ENCODE measurements at regions not wholly inside any gene's neighbourhood (a gene's known extent, or its start where the extent isn't known, plus 50 kb on each side); places are given as distances from the start of the nearest gene placed in this dataset.

GRCh38 chr15:26165546-26165945, 302.4 kb upstream of the ATP10A start (continued):
- TF ChIP-seq SP7 (tag by site-specific recombination; IDR thresholded peaks at IDR 0.05) (no peak), ZNF555 (tag by site-specific recombination; conservative IDR thresholded peaks at IDR 0.05) (no peak), ZNF518A (tag by site-specific recombination; conservative IDR thresholded peaks at IDR 0.05; ENCODE audit: low read depth) (no peak), ZNF558 (tag by site-specific recombination; IDR thresholded peaks at IDR 0.05) (no peak), AEBP2 (tag by site-specific recombination; IDR thresholded peaks at IDR 0.05; ENCODE audit: borderline replicate concordance) (no peak), PRDM6 (tag by site-specific recombination; IDR thresholded peaks at IDR 0.05) (no peak), ZNF549 (tag by site-specific recombination; IDR thresholded peaks at IDR 0.05) (no peak)

GRCh38 chr15:26160343-26160742, 297.2 kb upstream of the ATP10A start:
- TF ChIP-seq ZNF221 (tag by site-specific recombination; IDR thresholded peaks at IDR 0.05; ENCODE audit: borderline replicate concordance) (no peak), ZNF48 (tag by site-specific recombination; IDR thresholded peaks at IDR 0.05) (no peak), ZNF571 (tag by site-specific recombination; IDR thresholded peaks at IDR 0.05) (no peak), SCRT2 (tag by site-specific recombination; IDR thresholded peaks at IDR 0.05) (no peak), ZNF513 (tag by site-specific recombination; IDR thresholded peaks at IDR 0.05) (no peak), PRDM2 (tag by site-specific recombination; IDR thresholded peaks at IDR 0.05; ENCODE audit: borderline replicate concordance) (no peak), ZSCAN30 (tag by site-specific recombination; IDR thresholded peaks at IDR 0.05) (no peak), ZNF24 (tag by site-specific recombination; IDR thresholded peaks at IDR 0.05) (no peak), ZFP69B (tag by site-specific recombination; IDR thresholded peaks at IDR 0.05) (no peak)
- H3K36me3 ChIP-seq (ENCODE audit: control insufficient read depth in 2 of 2, insufficient read depth in 1 of 2, low read length in 2 of 2) = no peaks in the 10 kb centered on the region
- H3K4me1 ChIP-seq (ENCODE audit: control insufficient read depth, insufficient read depth, low read length) = no peaks in the 10 kb centered on the region
- ChIA-PET CTCF (no interaction called here), POLR2A (no interaction called here)
- H3K4me3 ChIP-seq (ENCODE audit: low read depth, low read length) = no peak overlapping the region
- no peaks in the 10 kb centered on the region for H3K9me3 ChIP-seq (ENCODE audit: control insufficient read depth, insufficient read depth, low read depth, low read length)
- no peak overlapping the region for H3K27ac ChIP-seq (ENCODE audit: extremely low read depth, low read depth, low read length)

Data from HEK293 (cell line).